ENCODE measurements at regions not wholly inside any gene's neighbourhood (a gene's known extent, or its start where the extent isn't known, plus 50 kb on each side); places are given as distances from the start of the nearest gene placed in this dataset.

- H3F3A ChIP-seq (replicated peaks; ENCODE audit: insufficient read depth) = peaks cover 14% of the 10 kb centered on the region
- H3K9me3 ChIP-seq = no peaks in the 10 kb centered on the region
- no peaks in the 10 kb centered on the region for H3K36me3 ChIP-seq (replicated peaks in 1 of 2; ENCODE audit: control insufficient read depth in 1 of 2, insufficient read depth in 2 of 2, low read length in 1 of 2)
- no peaks in the 10 kb centered on the region for H3K27me3 ChIP-seq (ENCODE audit: insufficient read depth)
- TF ChIP-seq TAF1 (IDR thresholded peaks at IDR 0.05; ENCODE audit: borderline replicate concordance, low read depth, low read length) = no peak
- TF ChIP-seq SMC3 (IDR thresholded peaks at IDR 0.05; ENCODE audit: low read depth, low read length) = no peak
- no peak for TF ChIP-seq EZH2phosphoT487 (IDR thresholded peaks at IDR 0.05; ENCODE audit: borderline replicate concordance, low read depth)
- no peak for TF ChIP-seq ZBTB33 (IDR thresholded peaks at IDR 0.05; ENCODE audit: borderline replicate concordance, low read depth)
- no peak for TF ChIP-seq USF2 (IDR thresholded peaks at IDR 0.05; ENCODE audit: borderline replicate concordance, low read depth, low read length)
- no peak overlapping the region for H3K4me3 ChIP-seq (ENCODE audit: low read depth in 2 of 2, low read length in 1 of 2)
- H3K9ac ChIP-seq = no peak overlapping the region
- peaks cover 3 to 10% of the 10 kb centered on the region in 2 experiments; a peak in 2 of 4 replicates for H3K4me1 ChIP-seq (ENCODE audit: control insufficient read depth in 1 of 2, insufficient read depth in 2 of 2, low read depth in 1 of 2, low read length in 1 of 2)
- ChIA-PET CTCF (no interaction called here), POLR2A (no interaction called here)
- H4K20me1 ChIP-seq (ENCODE audit: insufficient read depth) = no peaks in the 10 kb centered on the region
- H3K9me2 ChIP-seq = no peaks in the 10 kb centered on the region
- DNase-seq = no peak
- 70% methylated on average over 1 of the region's 1 CpG for WGBS (ENCODE audit: low lambda C conversion rate)
- H3K27ac ChIP-seq (ENCODE audit: low read depth in 2 of 2, low read length in 1 of 2) = no peak overlapping the region
- no peaks in the 10 kb centered on the region for H3K79me2 ChIP-seq (ENCODE audit: insufficient read depth)
- no peak overlapping the region for H2AFZ ChIP-seq (ENCODE audit: low read depth)
- H3K4me2 ChIP-seq = no peak overlapping the region
These were observed 93.1 kb upstream of the RUNX1 start for GRCh38 chr21:35142036-35142815.

GRCh38 chr21:35139382-35139715 lies 90.2 kb upstream of the RUNX1 start:
- H2AFZ ChIP-seq (ENCODE audit: low read depth) = no peak overlapping the region
- no peaks in the 10 kb centered on the region for H4K20me1 ChIP-seq (ENCODE audit: insufficient read depth)
- CTCF ChIA-PET = no interaction called here
- H3F3A ChIP-seq (replicated peaks; ENCODE audit: insufficient read depth) = peaks cover 14% of the 10 kb centered on the region
- peak overlapping the region; percentile 36; the same call in 1 of the 2 replicates for H3K4me2 ChIP-seq
- no peaks in the 10 kb centered on the region for H3K9me3 ChIP-seq
- WGBS (ENCODE audit: low lambda C conversion rate) = 80% methylated on average over 4 of the region's 4 CpGs
- H3K36me3 ChIP-seq (replicated peaks in 1 of 2; ENCODE audit: control insufficient read depth in 1 of 2, insufficient read depth in 2 of 2, low read length in 1 of 2) = no peaks in the 10 kb centered on the region
- H3K9ac ChIP-seq = no peak overlapping the region
- POLR2A ChIA-PET = no interaction called here
- no peak for DNase-seq
- H3K4me1 ChIP-seq (ENCODE audit: control insufficient read depth in 1 of 2, insufficient read depth in 2 of 2, low read depth in 1 of 2, low read length in 1 of 2) = peaks cover 9 to 29% of the 10 kb centered on the region in 2 experiments; a peak in 3 of 4 replicates
- H3K27me3 ChIP-seq (ENCODE audit: insufficient read depth) = no peaks in the 10 kb centered on the region
- no peaks in the 10 kb centered on the region for H3K9me2 ChIP-seq
- no peaks in the 10 kb centered on the region for H3K79me2 ChIP-seq (ENCODE audit: insufficient read depth)
- peak overlapping the region in 1 of 2 experiments; percentile 38; a peak in 2 of 4 replicates for H3K27ac ChIP-seq (ENCODE audit: low read depth in 2 of 2, low read length in 1 of 2)
- H3K4me3 ChIP-seq (ENCODE audit: low read depth in 2 of 2, low read length in 1 of 2) = no peak overlapping the region
- TF ChIP-seq MXI1 (IDR thresholded peaks at IDR 0.05; ENCODE audit: low read depth, low read length) (no peak), ELF1 (IDR thresholded peaks at IDR 0.05) (no peak), SMC3 (IDR thresholded peaks at IDR 0.05; ENCODE audit: low read depth, low read length) (no peak), FOXJ3 (CRISPR knock-in tag; IDR thresholded peaks at IDR 0.05) (no peak), TAF1 (IDR thresholded peaks at IDR 0.05; ENCODE audit: borderline replicate concordance, low read depth, low read length) (no peak), CHD2 (IDR thresholded peaks at IDR 0.05; ENCODE audit: low read length, partially characterized antibody) (no peak), TEAD4 (IDR thresholded peaks at IDR 0.05; ENCODE audit: borderline replicate concordance, insufficient read depth) (no peak), USF2 (IDR thresholded peaks at IDR 0.05; ENCODE audit: borderline replicate concordance, low read depth, low read length) (no peak), NRF1 (IDR thresholded peaks at IDR 0.05; ENCODE audit: low read depth, low read length) (no peak), YY1 (IDR thresholded peaks at IDR 0.05; ENCODE audit: low read depth) (no peak), RCOR1 (IDR thresholded peaks at IDR 0.05; ENCODE audit: low read length) (no peak), PBX3 (IDR thresholded peaks at IDR 0.05) (no peak), RAD21 (IDR thresholded peaks at IDR 0.05; ENCODE audit: low read length) (no peak), RXRA (IDR thresholded peaks at IDR 0.05; ENCODE audit: borderline replicate concordance, low read depth) (no peak), REST (IDR thresholded peaks at IDR 0.05; ENCODE audit: low read depth, low read length) (no peak), RFX5 (IDR thresholded peaks at IDR 0.05; ENCODE audit: low read length) (no peak), TCF12 (IDR thresholded peaks at IDR 0.05) (no peak)

Data from SK-N-SH (cell line).